OCI-LY7 (cell line): ENCODE measurements at regions not wholly inside any gene's neighbourhood (a gene's known extent, or its start where the extent isn't known, plus 50 kb on each side); places are given as distances from the start of the nearest gene placed in this dataset.

Experiments used
- BruUV-seq: library from RNA; stranded (reverse); fragments of 400-500 nt; replicated peaks from 2 replicates; lab custom pipeline; 2021; lab: Mats Ljungman, UMichigan
- CTCF ChIA-PET: fragments of 300-600 bp; sonication (Branson Sonifier 250); formaldehyde crosslinking; loops from one replicate; lab custom pipeline; 2022; ENCODE audit warnings: antibody characterized with exemption; ENCODE audit not compliant: unreplicated experiment; lab: Charles Lee
- POLR2A ChIA-PET: fragments of 300-600 bp; sonication (Branson Sonifier 250); formaldehyde crosslinking; loops from one replicate; lab custom pipeline; 2022; ENCODE audit warnings: antibody characterized with exemption; lab: Charles Lee
- DNase-seq: peaks from one replicate; pipeline ENCODE4 v3.0.0-alpha.2; 2015; ENCODE audit warnings: low spot score
- H2AFZ ChIP-seq: fragments of 200-600 bp; sonication (generic), shearing (Covaris generic); 2 replicates; pipeline ENCODE4 v1.6.1; 2014; ENCODE audit warnings: mild to moderate bottlenecking, antibody characterized with exemption, low read length, moderate library complexity
- H3K27ac ChIP-seq: fragments of 200-600 bp; sonication (generic); 2 replicates; pipeline ENCODE4 v1.5.1; 2014; ENCODE audit warnings: mixed run types, low read depth, mild to moderate bottlenecking, moderate library complexity, low read length, inconsistent platforms; ENCODE audit not compliant: poor library complexity, severe bottlenecking
- H3K36me3 ChIP-seq: fragments of 200-600 bp; sonication (generic); 2 replicates; pipeline ENCODE4 v1.6.1; 2014; ENCODE audit warnings: mild to moderate bottlenecking, antibody characterized with exemption, low read length, moderate library complexity, mixed read lengths; ENCODE audit not compliant: insufficient read depth
- H3K4me1 ChIP-seq: fragments of 200-600 bp; sonication (generic); 2 replicates; pipeline ENCODE4 v1.5.1; 2014; ENCODE audit warnings: mild to moderate bottlenecking, low read length; ENCODE audit not compliant: insufficient read depth, poor library complexity, severe bottlenecking
- H3K4me2 ChIP-seq: fragments of 200-600 bp; sonication (generic); 2 replicates; pipeline ENCODE4 v1.6.1; 2014; ENCODE audit warnings: mild to moderate bottlenecking, low read length
- H3K4me3 ChIP-seq: fragments of 200-600 bp; sonication (generic); 2 replicates; pipeline ENCODE4 v1.5.1; 2014; ENCODE audit warnings: mild to moderate bottlenecking, low read depth, low read length; ENCODE audit not compliant: poor library complexity, severe bottlenecking
- H3K79me2 ChIP-seq: fragments of 200-600 bp; sonication (generic); 2 replicates; pipeline ENCODE4 v1.6.1; 2016; ENCODE audit warnings: low read depth, mild to moderate bottlenecking, low read length, moderate library complexity, mixed read lengths; ENCODE audit not compliant: insufficient read depth
- H3K9me2 ChIP-seq: fragments of 200-600 bp; sonication (generic); 2 replicates; pipeline ENCODE4 v1.6.1; 2016; ENCODE audit warnings: mild to moderate bottlenecking, low read length, mixed read lengths; ENCODE audit not compliant: insufficient read depth
- H3K9me3 ChIP-seq: fragments of 200-600 bp; sonication (generic); 2 replicates; pipeline ENCODE4 v1.6.1; 2014; ENCODE audit warnings: mild to moderate bottlenecking, mixed run types, low read length, mixed read lengths
- H4K20me1 ChIP-seq: fragments of 200-600 bp; sonication (generic); 2 replicates; pipeline ENCODE4 v1.6.1; 2014; ENCODE audit warnings: mild to moderate bottlenecking, antibody characterized with exemption, low read length, moderate library complexity, mixed read lengths; ENCODE audit not compliant: insufficient read depth
- CTCF ChIP-seq: fragments of 200-600 bp; sonication (generic); conservative IDR thresholded peaks from 2 replicates; pipeline ENCODE4 v1.5.1; 2014; ENCODE audit warnings: mild to moderate bottlenecking, antibody characterized with exemption, low read length, moderate library complexity, mixed read lengths
- EZH2phosphoT487 ChIP-seq: fragments of 200-600 bp; sonication (generic); IDR thresholded peaks from 2 replicates; pipeline ENCODE4 v1.6.1; 2018; ENCODE audit warnings: low read depth, borderline replicate concordance, mild to moderate bottlenecking, mixed run types, antibody characterized with exemption, low read length, moderate library complexity, mixed read lengths
- intact Hi-C: fragments of 100-400 bp; cut with micrococcal nuclease; formaldehyde crosslinking; loops from one replicate; pipeline ENCODE4 v1.10.0; 2022; ENCODE audit not compliant: unreplicated experiment

- H4K20me1 ChIP-seq, result no peaks in the 10 kb centered on the region
Measured at GRCh38 chr10:33630761-33631160, 296.3 kb upstream of the NRP1 start.

GRCh38 chr10:33627611-33628010 lies 293.1 kb upstream of the NRP1 start:
- Histone ChIP-seq H3K27ac (no peak overlapping the region), H3K9me3 (no peaks in the 10 kb centered on the region), H4K20me1 (no peaks in the 10 kb centered on the region), H3K9me2 (no peaks in the 10 kb centered on the region), H3K4me2 (no peak overlapping the region), H2AFZ (no peak overlapping the region), H3K4me3 (no peak overlapping the region), H3K36me3 (no peaks in the 10 kb centered on the region), H3K4me1 (no peaks in the 10 kb centered on the region), H3K79me2 (no peaks in the 10 kb centered on the region)
- ChIA-PET POLR2A (no interaction called here), CTCF (no interaction called here)
- no TSS peak for BruUV-seq
- TF ChIP-seq EZH2phosphoT487, result no peak
- no peak for TF ChIP-seq CTCF
- intact Hi-C loops, result no loop called here
- no peak for DNase-seq

More at GRCh38 chr10:33630761-33631160, 296.3 kb upstream of the NRP1 start:
- Histone ChIP-seq H3K36me3 (no peaks in the 10 kb centered on the region), H3K9me2 (no peaks in the 10 kb centered on the region), H3K4me2 (no peak overlapping the region), H2AFZ (no peak overlapping the region), H3K27ac (no peak overlapping the region), H3K79me2 (no peaks in the 10 kb centered on the region), H3K9me3 (no peaks in the 10 kb centered on the region), H3K4me1 (no peaks in the 10 kb centered on the region), H3K4me3 (no peak overlapping the region)
- ChIA-PET POLR2A (no interaction called here), CTCF (no interaction called here)
- no peak for DNase-seq
- no peak for TF ChIP-seq CTCF
- TF ChIP-seq EZH2phosphoT487, result no peak
- intact Hi-C loops, result no loop called here
- BruUV-seq, result no TSS peak

- no TSS peak for BruUV-seq
- no peaks in the 10 kb centered on the region for H3K36me3 ChIP-seq
- no peak overlapping the region for H2AFZ ChIP-seq
- no peaks in the 10 kb centered on the region for H3K9me3 ChIP-seq
- no peaks in the 10 kb centered on the region for H3K79me2 ChIP-seq
- H3K9me2 ChIP-seq, result no peaks in the 10 kb centered on the region
- intact Hi-C loops, result no loop called here
- H3K4me1 ChIP-seq, result no peaks in the 10 kb centered on the region
- no peak overlapping the region for H3K4me3 ChIP-seq
- POLR2A ChIA-PET, result no interaction called here
- no peak overlapping the region for H3K27ac ChIP-seq
- no peak overlapping the region for H3K4me2 ChIP-seq
- DNase-seq, result no peak
- TF ChIP-seq EZH2phosphoT487 (no peak), CTCF (no peak)
- CTCF ChIA-PET, result no interaction called here
- no peaks in the 10 kb centered on the region for H4K20me1 ChIP-seq
Measured at GRCh38 chr10:33626798-33627466, 292.5 kb upstream of the NRP1 start.
